Fibroblast of peridontal ligament (primary cell): ENCODE measurements at regions not wholly inside any gene's neighbourhood (a gene's known extent, or its start where the extent isn't known, plus 50 kb on each side); places are given as distances from the start of the nearest gene placed in this dataset.

Experiments used
- DNase-seq: peaks from one replicate; pipeline ENCODE4 v3.0.0-alpha.2; 2010; ENCODE audit errors: extremely low read depth

DNA sequence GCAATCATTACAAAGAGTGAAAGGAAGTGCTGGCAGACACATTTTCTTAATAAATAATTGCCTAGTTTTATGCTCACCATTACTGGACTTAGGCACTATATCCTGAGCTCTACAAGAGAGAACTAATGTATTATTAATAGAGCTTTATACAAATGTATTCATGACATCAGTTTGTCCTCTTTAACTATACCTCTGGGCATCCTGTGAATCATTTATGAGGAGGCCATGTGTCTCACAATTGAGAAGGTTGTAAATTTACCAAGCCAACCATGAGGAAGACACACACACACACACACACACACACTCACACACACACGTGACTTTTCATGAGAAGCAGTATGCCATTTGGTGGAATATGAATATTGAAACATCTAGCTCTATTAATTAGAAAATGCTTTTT, 728.2 kb downstream of the ARAP2 start:
- DNase-seq: no peak

DNA sequence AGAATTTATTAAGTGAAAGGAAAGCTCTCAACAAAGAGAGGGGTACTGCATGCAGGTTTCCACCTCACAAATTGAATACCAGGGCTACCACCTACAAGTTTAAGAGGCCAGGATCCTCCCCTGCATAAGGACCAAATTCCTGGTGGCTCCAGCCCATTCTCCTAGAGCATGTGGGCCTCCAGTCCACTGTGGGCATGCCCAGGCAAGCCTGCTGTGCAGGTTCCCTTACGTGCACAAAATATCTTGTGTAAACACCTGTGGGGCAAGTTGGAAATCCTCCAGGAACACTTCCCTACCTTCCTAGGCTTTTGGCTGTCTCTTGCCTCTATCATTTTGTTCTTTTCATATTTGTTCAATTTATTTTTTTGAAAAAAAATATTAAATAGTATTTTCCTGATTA, 724.3 kb downstream of the ARAP2 start:
- DNase-seq: no peak

DNA sequence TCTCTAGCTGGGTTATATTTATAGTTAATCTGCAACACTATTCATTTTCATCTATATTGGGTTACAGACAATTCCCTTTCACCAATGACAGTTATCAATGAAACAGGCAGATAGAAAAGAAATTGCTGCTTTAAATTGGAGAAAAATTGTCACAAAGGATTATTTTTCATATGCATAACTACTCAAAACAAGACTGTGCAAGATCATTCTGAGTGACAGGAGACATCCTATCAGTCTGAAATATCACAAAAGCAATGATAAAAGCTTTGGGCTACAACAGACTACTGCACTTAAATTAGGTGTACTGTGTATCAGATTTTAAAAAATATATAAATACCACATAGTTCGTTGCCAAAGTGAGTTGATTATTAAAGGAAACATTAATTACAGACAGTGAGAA, 722.6 kb downstream of the ARAP2 start:
- no peak for DNase-seq

DNA sequence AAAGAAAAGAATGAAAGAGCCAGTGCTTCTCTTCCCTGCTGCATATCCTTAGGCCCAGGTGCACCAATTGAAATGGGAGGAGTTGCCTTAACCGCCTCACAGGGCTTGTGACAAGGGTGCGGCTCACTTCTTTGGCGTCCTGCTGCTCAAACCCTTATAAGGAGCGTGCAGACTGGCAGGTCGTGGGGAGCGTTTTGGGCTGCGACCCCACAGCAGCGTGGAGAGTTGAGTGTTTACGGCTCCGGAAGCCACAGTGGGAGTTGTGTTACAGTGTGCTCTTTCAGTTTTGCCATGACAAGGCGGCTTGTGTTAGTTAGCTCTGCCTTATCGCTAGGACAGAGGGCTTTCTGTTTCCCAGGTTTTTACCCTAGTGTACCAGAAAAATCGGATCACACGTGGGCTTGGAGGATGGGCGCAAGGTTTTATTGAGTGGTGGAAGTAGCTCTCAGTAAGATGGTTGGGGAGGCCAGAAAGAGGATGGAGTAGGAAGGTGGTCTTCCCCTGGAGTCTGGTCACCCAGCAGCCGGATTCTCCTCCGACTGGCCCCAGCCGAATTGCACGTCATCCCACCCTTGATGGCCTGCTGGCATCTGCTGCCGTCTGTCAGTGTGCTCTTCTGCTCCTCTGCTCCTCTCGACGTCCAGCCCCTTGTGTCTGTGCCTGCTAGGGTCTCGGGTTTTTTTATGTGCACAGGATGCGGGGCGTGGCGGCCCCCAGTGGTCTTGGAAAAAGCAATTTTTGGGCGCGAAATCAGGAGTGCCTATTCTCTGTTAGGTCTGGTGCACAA, 718.9 kb downstream of the ARAP2 start:
- DNase-seq: no peak

DNA sequence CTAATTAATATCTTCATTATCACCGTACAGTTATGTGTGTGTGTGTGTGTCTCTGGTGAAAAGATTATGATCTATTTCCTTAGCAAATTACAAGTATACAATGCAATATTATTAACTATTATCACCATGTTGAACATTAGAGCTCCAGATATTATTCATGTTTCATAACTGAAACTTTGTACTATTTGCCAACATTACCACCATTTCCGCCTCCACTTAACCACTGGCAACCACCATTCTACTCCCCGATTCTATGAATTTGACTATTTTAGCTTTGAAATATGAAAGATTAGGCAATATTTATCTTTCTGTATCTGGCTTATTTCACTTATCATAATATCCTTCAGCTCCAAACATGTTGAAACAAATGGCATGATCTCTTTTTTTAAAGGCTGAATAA, 717.9 kb downstream of the ARAP2 start:
- no peak for DNase-seq

DNA sequence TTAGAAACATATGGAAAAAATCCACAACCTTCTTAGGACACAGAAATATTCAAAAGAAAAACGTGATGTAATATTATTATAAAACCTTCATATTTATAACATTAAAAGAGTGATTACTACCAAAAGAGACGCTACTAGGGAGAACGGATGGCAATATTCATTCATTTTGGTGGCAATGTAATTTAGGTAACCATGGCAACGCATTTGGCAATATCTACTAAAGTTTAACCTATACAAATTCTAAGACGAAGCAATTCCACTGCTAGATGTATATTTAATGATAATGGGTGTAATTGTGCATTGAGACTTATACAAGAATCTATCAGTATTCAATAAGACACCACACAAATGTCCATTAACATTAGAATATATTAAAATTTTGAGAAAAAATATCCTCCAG, 709.4 kb downstream of the ARAP2 start:
- DNase-seq: no peak

DNA sequence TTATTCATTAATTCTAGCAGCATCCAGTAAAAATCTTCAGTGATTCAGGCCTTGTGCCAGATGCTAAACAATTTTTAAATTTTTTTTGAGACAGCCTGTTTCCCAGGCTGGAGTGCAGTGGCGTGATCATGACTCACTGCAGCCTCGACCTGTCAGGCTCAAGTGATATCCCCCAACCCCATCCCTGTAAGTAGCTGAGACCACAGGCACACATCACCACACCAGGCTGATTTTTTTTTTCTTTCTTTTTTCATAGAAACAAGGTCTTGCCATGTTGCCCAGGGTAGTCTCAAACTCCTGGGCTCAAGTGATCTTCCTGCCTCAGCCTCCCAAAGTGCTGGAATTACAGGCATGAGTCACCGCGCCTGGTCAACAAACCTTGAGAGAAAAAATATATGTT, 705.5 kb downstream of the ARAP2 start:
- no peak for DNase-seq

DNA sequence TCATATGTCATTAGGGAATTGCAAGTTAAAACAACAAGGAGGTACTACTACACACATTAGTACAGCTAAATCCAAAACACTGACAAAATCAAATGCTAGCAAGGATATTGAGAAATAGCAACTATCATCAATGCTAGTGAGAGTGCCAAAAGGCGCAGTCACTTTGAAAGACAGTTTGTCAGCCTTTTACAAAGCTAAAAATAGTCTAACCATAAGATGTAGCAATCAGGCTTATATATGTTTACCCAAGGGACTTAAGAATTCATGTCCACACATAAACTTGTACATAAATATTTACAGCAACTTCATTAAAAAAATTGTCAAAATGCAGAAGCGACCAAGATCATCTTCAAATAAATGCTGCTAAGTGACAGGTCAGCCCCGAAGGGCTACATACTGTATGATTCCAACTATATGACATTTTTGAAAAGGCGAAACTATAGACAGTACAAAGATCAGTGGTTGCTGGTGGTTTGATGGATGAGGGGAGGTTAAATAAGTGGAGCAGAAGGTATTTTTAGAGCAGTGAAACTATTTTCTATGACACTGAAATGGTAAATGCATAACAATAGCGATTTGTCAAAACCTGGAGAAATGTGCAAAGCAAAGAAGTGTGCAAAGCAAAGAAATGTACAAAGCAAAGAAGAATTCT, 704.8 kb downstream of the ARAP2 start:
- no peak for DNase-seq

DNA sequence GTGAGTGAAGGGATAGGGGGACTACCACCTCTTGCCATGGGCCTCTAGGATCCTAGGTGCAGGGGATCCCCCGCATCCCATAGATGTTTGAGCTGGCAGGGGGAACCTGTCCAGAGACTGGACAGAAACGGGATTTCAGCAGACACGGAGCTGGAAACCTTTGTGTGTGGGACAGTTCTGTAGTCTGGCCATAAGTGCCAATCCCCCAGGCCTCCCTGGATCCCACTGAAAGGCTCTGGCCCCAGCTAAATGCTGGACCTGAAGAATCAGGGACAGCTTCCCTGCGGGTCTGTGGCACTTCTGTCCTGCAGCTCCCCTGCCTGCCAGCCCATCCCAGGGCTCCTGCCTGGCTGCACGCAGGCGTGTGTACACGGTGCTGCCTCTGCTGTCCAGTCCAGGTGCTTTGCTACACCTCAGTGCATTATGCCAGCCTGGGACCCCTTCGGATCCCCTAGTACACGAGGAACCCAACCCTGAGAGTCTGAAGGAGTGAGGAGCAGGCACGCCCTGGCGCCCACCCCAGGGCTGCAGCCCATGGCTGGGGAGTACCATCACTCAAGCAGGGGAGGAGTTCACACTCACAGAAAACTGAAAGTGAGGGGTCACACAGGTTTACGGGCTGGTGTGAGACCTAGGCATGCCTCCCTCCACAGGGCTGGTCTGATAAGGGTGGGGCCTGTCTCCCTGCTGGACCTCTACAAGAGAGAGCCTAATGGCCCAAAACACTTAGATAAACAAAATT, 703.0 kb downstream of the ARAP2 start:
- no peak for DNase-seq

DNA sequence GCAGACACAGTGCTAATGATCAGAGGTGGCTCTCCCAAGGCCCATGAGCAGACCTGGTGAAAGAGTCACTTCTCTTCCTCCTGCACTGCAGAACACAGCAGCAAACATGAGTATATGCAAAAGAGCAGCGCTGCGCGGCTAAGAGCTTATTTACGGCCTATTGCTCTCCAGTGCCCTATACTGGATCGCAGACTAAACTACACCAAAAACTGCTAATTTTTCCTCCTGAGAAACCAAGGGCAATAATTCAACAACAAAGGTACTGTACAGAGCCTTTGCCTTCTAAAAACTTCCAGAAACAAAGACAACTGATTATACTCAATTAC, 702.5 kb downstream of the ARAP2 start:
- no peak for DNase-seq

DNA sequence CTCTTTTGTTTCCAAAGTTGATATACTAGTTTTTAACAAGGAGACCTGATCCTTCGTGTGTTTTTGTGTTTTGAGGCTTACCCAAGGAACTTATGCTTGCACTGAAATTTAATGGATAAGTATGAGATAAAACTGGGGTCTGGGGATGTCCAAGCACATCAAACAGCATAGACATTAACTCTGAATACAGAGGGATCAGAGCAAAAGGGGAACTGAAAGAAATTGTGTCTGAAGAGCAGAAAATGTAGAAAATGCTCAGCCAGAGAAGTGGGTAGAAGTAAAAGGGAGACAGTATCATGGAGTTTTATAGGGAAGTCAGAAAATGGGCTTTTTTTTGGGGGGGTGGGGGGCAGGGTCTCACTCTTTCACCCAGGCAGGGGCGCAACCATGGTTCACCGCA, 695.4 kb downstream of the ARAP2 start:
- no peak for DNase-seq

DNA sequence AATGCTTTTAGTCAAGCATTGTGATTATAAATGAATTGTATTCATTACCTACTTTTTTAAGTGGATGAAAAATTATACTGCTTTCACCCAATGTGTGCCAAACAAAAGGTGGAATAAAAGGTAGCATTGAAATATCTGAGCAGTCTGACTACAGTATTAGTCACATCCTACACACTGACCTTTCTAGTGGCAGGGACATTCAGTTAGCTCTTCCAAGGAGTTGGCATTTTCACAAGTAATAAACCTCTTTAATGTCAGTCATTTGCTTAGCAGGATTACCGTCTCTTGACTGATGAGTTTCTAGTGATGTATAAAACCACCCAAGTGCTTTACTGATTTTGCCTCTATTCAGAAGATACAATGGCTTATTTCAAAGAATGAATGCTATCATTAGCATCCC, 687.9 kb downstream of the ARAP2 start:
- no peak for DNase-seq

DNA sequence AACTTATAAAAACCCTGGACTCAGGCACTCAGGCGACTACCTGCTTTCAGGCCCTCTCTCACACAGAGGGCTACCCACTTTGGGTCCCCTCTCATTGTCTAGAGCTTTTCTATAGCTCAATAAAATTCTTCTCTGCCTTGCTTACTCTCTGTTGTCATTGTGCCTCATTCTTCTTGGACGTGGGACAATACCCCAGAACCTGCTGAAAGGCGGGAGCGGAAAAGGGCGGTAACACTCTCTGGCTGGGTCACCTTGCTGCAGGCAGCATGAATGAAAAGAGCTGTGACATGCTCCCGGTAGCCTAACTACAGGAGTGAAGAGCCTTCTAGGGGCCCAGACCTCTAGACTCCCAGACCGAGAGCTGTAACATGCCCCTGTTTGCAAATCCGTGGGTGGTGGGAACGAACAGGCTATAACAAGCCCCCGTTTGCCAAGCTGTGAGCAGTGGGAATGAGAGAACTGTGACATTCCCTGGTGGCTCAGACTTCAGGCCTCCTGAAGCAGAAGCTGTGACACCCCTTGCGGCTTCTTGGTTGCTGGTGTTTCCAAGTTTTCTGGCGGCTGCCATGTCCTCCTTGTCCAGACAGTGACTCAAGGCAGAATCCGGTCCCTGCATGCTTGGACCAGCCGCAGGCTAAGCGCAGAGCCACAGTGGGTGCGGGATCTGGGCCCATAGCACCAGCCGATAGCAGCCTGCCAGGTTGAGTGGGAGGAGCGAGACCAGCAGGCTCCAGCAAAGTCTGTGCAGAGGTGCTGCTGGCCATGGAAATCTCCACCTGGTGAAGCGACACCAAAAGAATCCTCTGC, 684.6 kb downstream of the ARAP2 start:
- no peak for DNase-seq

DNA sequence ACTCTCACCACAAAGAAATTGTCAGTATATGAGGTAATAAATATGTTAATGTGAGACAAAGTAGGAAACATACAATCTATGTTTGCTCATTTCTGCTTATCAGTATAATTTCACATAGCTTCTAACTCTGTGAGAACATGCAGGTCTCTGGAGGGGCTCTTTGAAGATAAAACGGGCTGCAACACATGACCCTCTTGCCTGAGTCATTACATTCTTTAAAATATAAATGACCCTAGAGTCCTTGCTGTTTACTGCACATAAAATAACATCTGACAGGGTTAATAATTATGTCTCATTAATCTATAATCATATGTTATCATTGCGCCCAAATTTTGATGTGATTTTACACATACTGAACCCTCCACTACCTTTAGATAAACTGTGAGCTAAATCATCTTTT, 681.5 kb downstream of the ARAP2 start:
- no peak for DNase-seq

DNA sequence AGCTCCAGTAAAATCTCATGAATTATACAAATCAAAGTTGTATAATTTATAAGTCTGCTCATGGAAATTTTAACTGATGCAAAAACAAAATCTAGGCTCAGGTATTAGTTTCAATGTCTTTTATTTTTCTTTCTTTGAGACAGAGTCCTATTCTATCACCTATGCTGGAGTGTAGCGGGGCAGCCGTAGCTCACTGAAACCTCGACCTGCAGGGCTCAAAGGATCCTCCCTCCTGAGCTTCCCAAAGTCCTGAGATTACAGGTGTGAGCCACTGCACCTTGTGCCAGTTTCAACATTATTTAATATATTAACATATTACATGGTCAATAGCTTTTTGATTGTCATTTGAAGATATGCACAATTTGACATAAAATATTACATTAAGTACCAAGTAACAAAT, 678.7 kb downstream of the ARAP2 start:
- no peak for DNase-seq

DNA sequence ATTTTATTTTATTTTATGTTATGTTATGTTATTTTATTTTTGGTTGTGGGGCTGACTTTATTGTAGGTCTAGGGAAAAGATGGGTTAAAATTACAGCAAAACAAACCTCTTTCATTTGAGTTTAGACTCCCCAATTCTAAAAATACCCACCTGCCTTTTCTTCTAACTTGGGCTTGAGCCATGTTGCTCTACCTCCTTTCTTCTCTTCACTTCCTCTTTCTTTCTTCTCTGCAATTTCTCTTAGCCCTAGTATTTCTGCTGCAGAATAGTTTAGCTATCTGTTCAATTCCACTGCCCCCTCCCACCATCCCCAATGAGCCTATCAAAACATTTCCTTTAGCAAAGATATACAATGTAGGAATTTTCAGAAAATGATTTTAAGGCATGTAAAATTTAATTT, 653.3 kb downstream of the ARAP2 start:
- DNase-seq: no peak

DNA sequence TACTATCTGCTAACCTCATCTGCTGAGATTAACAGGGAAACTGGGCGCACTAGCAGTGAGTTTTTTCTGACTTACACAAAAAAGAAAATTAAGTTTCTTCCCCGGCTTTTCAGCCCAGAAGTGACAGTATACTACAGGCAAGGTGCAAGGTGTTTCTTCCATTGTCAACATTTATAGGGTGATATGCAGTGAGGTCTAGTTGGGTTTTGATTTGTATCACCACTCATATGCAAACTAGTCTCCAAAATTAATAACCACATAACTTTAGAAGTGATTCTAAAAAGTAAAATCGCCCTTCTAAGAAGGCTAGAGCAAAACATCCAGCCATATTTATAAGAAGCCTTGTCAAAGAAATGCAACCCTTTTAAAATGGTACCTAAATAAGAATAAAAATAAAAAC, 640.1 kb downstream of the ARAP2 start:
- no peak for DNase-seq

DNA sequence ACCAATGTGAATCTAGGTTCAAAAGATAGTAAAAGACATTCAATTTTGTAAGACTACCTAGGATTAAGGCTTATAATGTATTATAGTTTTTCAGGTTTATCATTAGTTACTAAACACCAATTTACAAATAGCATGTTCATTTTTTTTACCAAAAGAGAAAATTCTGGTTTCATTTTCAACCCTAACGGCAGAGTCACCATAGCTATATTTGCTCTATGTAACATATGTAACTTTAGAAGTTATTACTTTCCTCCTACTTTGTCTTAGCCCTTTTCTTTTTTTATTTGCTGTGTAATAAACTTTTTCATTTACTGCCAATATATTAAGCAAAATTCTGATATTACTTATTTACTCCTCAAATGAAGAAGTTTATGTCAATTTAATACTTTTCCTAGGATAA, 639.6 kb downstream of the ARAP2 start:
- no peak for DNase-seq

DNA sequence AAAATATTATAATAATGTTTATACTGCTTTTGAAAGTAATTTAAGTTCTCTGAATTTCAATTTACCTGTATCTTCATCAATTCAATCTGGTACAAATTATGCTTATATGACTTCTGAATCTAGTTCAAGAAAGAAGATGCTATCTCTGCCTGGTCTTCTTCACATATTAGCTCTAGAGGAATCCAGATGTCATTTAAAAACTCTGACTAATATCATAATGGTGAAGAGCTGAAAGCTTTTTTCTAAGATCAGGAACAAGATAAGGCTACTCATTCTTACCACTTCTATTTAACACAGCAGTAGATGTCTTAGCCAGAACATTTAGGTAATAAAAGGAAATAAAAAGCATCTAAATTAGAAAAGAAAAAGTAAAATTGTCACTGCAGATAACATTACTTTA, 636.1 kb downstream of the ARAP2 start:
- DNase-seq: no peak

DNA sequence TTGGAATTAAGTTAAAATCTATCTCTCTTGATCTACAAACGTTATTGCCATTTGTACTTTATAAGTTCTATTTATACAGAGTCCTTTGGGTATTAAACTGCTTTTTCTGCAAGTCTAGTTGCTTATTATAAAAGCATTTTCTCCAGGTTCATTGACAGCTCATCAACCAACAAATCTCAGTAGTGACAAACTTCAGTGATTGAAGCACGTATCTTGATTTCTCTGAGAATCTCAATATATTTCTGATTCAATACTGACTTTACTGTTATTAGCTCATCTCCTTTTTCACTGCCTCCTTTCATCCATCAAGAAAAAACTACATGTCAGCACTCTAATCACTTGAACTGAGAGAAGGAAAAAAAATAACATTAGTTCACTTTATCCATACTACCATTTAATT, 630.2 kb downstream of the ARAP2 start:
- DNase-seq: no peak

DNA sequence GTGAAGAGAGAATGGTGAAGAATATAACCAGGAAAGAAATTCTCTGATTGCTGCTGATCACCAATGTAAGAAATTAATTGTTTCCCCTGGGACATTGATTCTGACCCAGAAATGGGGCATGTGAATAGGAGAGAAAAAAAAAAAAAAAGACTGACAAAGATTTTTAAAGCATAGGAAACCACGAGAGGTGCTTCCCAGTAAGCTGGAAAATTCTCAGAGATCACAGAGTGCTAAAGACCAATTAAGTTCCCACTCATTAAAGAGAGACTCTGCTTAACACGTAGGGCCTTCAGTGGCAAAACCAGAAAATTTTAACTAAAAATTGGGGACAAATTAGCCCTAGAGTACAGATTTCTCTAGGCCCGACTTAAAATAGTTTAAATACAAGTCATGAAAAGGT, 604.4 kb downstream of the ARAP2 start:
- DNase-seq: no peak

DNA sequence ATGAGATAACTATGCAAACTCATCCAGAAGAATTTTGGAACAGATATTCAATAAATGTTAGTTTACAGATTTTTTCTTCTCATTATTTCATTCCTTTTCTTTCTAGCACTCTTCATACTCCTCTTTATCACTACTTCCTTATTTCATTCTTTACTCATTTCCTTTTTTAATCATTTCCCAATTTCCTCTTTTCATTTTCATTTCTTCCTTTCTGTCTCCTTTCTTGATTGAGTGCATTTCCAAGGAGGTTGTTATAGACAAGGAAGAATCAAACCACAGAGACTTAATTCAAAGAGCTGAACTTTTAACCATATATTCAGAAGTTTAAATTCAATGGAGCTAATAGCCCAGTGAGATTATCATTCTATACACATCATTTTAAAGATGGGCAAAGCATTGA, 600.7 kb downstream of the ARAP2 start:
- no peak for DNase-seq
